H1 (cell line): ENCODE measurements at regions not wholly inside any gene's neighbourhood (a gene's known extent, or its start where the extent isn't known, plus 50 kb on each side); places are given as distances from the start of the nearest gene placed in this dataset.

Experiments used
- ATF3 ChIP-seq: IDR thresholded peaks from 2 replicates; pipeline ENCODE4 v1.6.1; 2011; ENCODE audit warnings: low read depth, mild to moderate bottlenecking, low read length; ENCODE audit not compliant: insufficient read depth
- CEBPB ChIP-seq: IDR thresholded peaks from 2 replicates; pipeline ENCODE4 v1.6.1; 2012; ENCODE audit warnings: low read depth, low read length
- CTCF ChIP-seq, 3 experiments: IDR thresholded peaks; 1 replicate in 2 of 3; 2 replicates in 1 of 3; pipeline versions ENCODE4 v1.5.1 to v1.6.1; 2011; ENCODE audit warnings: low read length in 3 of 3, mild to moderate bottlenecking in 3 of 3, inconsistent platforms in 2 of 3, low read depth in 1 of 3, moderate library complexity in 1 of 3; ENCODE audit not compliant: insufficient read depth in 1 of 3; ENCODE audit errors: control extremely low read depth in 1 of 3
- EGR1 ChIP-seq: IDR thresholded peaks from 2 replicates; pipeline ENCODE4 v1.6.1; 2011; ENCODE audit warnings: low read depth, low read length, borderline replicate concordance
- EZH2 ChIP-seq: fragments of 200-600 bp; sonication (generic); IDR thresholded peaks from 2 replicates; pipeline ENCODE4 v1.7.1; 2012; ENCODE audit warnings: low read depth, mild to moderate bottlenecking, moderate library complexity, low read length, inconsistent platforms; ENCODE audit not compliant: severe bottlenecking
- FOSL1 ChIP-seq: IDR thresholded peaks from 2 replicates; pipeline ENCODE4 v1.6.1; 2011; ENCODE audit warnings: mild to moderate bottlenecking, low read depth, low read length, moderate library complexity; ENCODE audit not compliant: insufficient read depth
- HDAC2 ChIP-seq, 2 experiments: fragments of 300-600 bp in 1 of 2; sonication (generic) in 1 of 2; IDR thresholded peaks; 2 replicates each; pipeline ENCODE4 v1.6.1; 2011 to 2012; ENCODE audit warnings: low read depth in 2 of 2, low read length in 2 of 2, mild to moderate bottlenecking in 2 of 2, moderate library complexity in 2 of 2, borderline replicate concordance in 1 of 2, inconsistent platforms in 1 of 2
- MAFK ChIP-seq: IDR thresholded peaks from 2 replicates; pipeline ENCODE4 v1.6.1; 2012; ENCODE audit warnings: low read depth, mild to moderate bottlenecking, improper control_type of control experiment, low read length
- NRF1 ChIP-seq: IDR thresholded peaks from 2 replicates; pipeline ENCODE4 v1.6.1; 2011; ENCODE audit warnings: mild to moderate bottlenecking, low read depth, low read length, improper control_type of control experiment
- PHF8 ChIP-seq: fragments of 200-600 bp; sonication (generic); conservative IDR thresholded peaks from 2 replicates; pipeline ENCODE4 v1.7.1; 2012; ENCODE audit warnings: low read depth, mild to moderate bottlenecking, inconsistent platforms, low read length, moderate library complexity
- RAD21 ChIP-seq, 2 experiments: IDR thresholded peaks in 1 of 2; conservative IDR thresholded peaks in 1 of 2; 2 replicates each; pipeline ENCODE4 v1.6.1; 2011; ENCODE audit warnings: low read depth in 2 of 2, low read length in 2 of 2, improper control_type of control experiment in 1 of 2, inconsistent platforms in 1 of 2, mild to moderate bottlenecking in 1 of 2, moderate library complexity in 1 of 2
- SIN3A ChIP-seq, 2 experiments: IDR thresholded peaks in 1 of 2; conservative IDR thresholded peaks in 1 of 2; 2 replicates each; pipeline ENCODE4 v1.6.1; 2011 to 2012; ENCODE audit warnings: low read length in 2 of 2, improper control_type of control experiment in 1 of 2, low read depth in 1 of 2, mild to moderate bottlenecking in 1 of 2

- no peak for TF ChIP-seq NRF1
- TF ChIP-seq ATF3: no peak
- no peak for TF ChIP-seq SIN3A (conservative IDR thresholded peaks at IDR 0.05 in 1 of 2, IDR thresholded peaks at IDR 0.05 in 1 of 2; ENCODE audit: low read depth in 1 of 2, low read length in 2 of 2)
- no peak for TF ChIP-seq MAFK
- no peak for TF ChIP-seq FOSL1
- TF ChIP-seq EZH2: no peak
- peak; percentile 28 to 74 (median 50) for TF ChIP-seq CTCF (IDR thresholded peaks at IDR 0.05; ENCODE audit: control extremely low read depth in 1 of 3, insufficient read depth in 1 of 3, low read depth in 1 of 3, low read length in 3 of 3)
- TF ChIP-seq RAD21 (IDR thresholded peaks at IDR 0.05 in 1 of 2, conservative IDR thresholded peaks at IDR 0.05 in 1 of 2; ENCODE audit: low read depth in 2 of 2, low read length in 2 of 2): peak; percentile 66 to 70
- TF ChIP-seq EGR1: no peak
- TF ChIP-seq HDAC2 (IDR thresholded peaks at IDR 0.05; ENCODE audit: borderline replicate concordance in 1 of 2, low read depth in 2 of 2, low read length in 2 of 2): no peak
- no peak for TF ChIP-seq CEBPB
- no peak for TF ChIP-seq PHF8
Measured at GRCh38 chr13:62626771-62627170, 1211.1 kb upstream of the PCDH20 start.
